OCI-LY7 (cell line): ENCODE measurements at regions not wholly inside any gene's neighbourhood (a gene's known extent, or its start where the extent isn't known, plus 50 kb on each side); places are given as distances from the start of the nearest gene placed in this dataset.

ENCODE experiments used
- EZH2phosphoT487 ChIP-seq: fragments of 200-600 bp; sonication (generic); IDR thresholded peaks from 2 replicates; pipeline ENCODE4 v1.6.1; 2018; ENCODE audit warnings: low read depth, borderline replicate concordance, mild to moderate bottlenecking, mixed run types, antibody characterized with exemption, low read length, moderate library complexity, mixed read lengths
- TF ChIP-seq, protein P1 (sequence below): fragments of 200-600 bp; sonication (generic); conservative IDR thresholded peaks from 2 replicates; pipeline ENCODE4 v1.5.1; 2014; ENCODE audit warnings: mild to moderate bottlenecking, antibody characterized with exemption, low read length, moderate library complexity, mixed read lengths

DNA sequence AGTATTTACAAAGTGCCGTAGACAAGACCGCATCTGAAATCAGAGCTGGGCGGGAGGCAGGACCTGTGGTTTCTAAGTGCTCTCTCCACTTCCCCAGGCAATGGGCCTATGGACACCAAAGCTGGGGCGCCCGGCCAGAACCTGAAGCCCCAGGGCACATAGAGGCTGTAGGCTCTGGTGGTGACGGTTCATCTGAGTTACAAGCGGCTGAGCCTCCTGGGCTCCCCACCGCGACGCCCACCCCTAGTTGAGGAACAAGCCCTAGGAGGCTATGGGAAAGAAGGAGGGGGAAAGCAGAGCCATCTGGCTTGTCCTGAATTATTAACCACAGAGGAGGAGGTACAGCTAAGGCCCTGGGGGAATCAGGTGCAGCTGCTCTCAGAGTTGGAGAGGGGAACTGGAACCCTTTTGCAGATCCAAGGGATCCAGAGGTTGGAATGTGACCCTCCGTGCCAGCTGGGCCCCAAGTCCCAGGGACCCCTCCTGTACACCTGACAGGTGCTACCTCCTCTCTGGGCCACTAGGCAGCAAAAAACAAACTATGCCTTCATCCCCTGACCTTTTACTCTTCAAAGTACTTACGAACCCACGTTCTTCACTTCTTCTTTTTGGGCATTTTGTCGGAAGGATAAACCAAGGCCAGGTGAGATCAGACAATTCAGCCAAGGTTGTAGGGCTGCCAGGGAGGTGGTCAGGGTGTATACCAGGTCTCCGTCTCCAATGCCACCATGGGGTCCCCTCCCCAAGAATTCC is 77.2 kb downstream of the ARL6IP4 start:
- TF ChIP-seq, protein P1, sequence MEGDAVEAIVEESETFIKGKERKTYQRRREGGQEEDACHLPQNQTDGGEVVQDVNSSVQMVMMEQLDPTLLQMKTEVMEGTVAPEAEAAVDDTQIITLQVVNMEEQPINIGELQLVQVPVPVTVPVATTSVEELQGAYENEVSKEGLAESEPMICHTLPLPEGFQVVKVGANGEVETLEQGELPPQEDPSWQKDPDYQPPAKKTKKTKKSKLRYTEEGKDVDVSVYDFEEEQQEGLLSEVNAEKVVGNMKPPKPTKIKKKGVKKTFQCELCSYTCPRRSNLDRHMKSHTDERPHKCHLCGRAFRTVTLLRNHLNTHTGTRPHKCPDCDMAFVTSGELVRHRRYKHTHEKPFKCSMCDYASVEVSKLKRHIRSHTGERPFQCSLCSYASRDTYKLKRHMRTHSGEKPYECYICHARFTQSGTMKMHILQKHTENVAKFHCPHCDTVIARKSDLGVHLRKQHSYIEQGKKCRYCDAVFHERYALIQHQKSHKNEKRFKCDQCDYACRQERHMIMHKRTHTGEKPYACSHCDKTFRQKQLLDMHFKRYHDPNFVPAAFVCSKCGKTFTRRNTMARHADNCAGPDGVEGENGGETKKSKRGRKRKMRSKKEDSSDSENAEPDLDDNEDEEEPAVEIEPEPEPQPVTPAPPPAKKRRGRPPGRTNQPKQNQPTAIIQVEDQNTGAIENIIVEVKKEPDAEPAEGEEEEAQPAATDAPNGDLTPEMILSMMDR = no peak
- TF ChIP-seq EZH2phosphoT487 = no peak
